Jurkat, Clone E6-1 (cell line): ENCODE measurements at regions not wholly inside any gene's neighbourhood (a gene's known extent, or its start where the extent isn't known, plus 50 kb on each side); places are given as distances from the start of the nearest gene placed in this dataset.
"Not testable (repeated sequence)": the region's sequence is repeated elsewhere in the genome, so short reads cannot be mapped to it uniquely, and the experiment has no call there.

ENCODE experiments used
- DNase-seq: peaks from one replicate; pipeline ENCODE4 v3.0.0-alpha.2; 2011; ENCODE audit warnings: low read depth, low spot score
- H3K4me3 ChIP-seq: 2 replicates; pipeline ENCODE4 v1.5.1; 2011; ENCODE audit warnings: mild to moderate bottlenecking, low read length, control low read depth, moderate library complexity

DNA sequence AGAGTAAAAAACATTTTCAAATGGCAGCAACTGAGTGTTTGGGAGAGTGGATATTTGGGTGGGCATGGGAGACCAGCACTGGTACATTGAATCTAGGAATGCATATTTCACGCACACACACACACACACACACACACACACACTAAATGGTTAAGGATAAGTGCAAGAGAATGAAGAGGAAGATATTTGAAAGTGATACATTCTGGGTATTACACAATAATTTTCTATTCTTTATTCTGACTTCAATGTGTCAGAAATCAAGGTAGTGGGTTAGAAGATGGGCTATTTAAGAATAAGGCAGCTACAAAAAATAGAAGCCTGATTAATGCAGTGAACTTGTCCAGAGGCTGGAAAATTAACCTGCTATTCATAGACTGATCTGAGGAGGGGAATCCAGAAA, 577.0 kb downstream of the TMEM182 start:
- H3K4me3 ChIP-seq: no peak overlapping the region
- no peak for DNase-seq

GRCh38 chr2:103346780-103347179, 584.9 kb downstream of the TMEM182 start:
- no peak for DNase-seq
- no peak overlapping the region for H3K4me3 ChIP-seq

- DNase-seq: no peak
These were observed 591.9 kb downstream of the TMEM182 start for GRCh38 chr2:103353774-103354173.

GRCh38 chr2:103355287-103355686, 593.5 kb downstream of the TMEM182 start:
- no peak for DNase-seq

More at GRCh38 chr2:103353774-103354173, 591.9 kb downstream of the TMEM182 start:
- H3K4me3 ChIP-seq: no peak overlapping the region

GRCh38 chr2:103361712-103362111, 599.9 kb downstream of the TMEM182 start:
- DNase-seq: no peak
- no peak overlapping the region for H3K4me3 ChIP-seq

More at GRCh38 chr2:103355287-103355686, 593.5 kb downstream of the TMEM182 start:
- H3K4me3 ChIP-seq: no peak overlapping the region

DNA sequence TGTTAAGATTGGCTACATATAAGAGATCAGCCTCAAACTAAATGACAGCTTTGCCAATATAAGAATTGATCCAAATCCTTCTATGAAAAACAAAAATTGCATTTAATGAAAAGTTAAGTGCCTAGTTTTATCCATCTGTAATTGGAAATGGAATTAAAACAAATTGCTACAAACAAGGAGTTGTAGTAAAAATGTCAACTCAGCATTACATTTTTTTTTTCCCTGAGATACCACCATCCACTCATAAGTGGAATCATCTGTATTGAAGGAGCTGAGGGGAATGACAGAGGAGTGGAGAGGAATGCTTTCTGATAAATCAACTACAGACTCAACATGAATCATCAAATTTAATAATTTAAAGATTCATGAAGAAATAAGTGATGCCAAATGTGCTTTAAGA, 601.8 kb downstream of the TMEM182 start:
- DNase-seq: no peak
- no peak overlapping the region for H3K4me3 ChIP-seq

- no peak for DNase-seq
- H3K4me3 ChIP-seq: no peak overlapping the region
These were observed 602.3 kb downstream of the TMEM182 start for GRCh38 chr2:103364177-103364576.

GRCh38 chr2:103365071-103365470, 603.2 kb downstream of the TMEM182 start:
- DNase-seq: no peak

DNA sequence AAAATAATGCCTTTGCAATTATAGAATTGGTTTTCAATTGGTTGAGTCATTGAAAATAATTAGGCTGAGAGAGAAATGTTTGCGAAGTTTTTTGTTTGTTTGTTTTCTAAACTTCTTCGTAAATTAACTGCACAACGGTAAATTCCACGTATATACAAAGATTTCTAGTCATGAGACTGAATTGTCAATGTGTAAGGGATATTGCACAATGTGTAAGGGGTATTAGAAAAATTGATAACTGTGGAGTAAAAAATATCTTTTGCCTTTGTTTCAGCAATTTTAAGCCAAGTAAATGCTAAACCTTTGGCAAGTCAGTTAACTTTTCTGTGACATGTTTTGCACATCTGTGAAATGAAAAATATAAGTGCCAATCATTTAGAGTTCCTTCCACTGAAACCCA, 606.0 kb downstream of the TMEM182 start:
- DNase-seq: no peak

More at GRCh38 chr2:103365071-103365470, 603.2 kb downstream of the TMEM182 start:
- H3K4me3 ChIP-seq: no peak overlapping the region

GRCh38 chr2:103383541-103383940, 621.7 kb downstream of the TMEM182 start:
- DNase-seq: no peak
- no peak overlapping the region for H3K4me3 ChIP-seq

More for the DNA sequence above, 606.0 kb downstream of the TMEM182 start:
- no peak overlapping the region for H3K4me3 ChIP-seq

GRCh38 chr2:103386872-103387271, 625.0 kb downstream of the TMEM182 start:
- DNase-seq: no peak
- no peak overlapping the region for H3K4me3 ChIP-seq

DNA sequence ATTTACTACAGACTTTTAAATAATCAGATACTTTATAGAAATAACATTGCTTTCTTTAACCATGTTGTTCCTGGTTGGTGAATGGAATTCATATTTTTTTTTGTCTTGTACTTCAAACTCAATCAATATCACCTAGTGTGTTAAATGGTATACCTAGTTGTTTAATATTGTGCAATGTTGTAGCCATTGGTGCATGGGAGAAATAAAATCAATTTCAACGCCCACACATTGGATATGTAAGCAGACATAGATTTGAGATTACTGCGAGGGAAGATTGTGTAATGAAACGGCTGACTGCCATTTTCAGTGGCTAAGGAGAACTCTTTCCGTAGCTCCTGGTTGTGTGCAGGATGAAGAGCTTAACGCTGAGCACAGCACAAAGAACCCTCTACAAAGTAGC, 626.1 kb downstream of the TMEM182 start:
- no peak for DNase-seq
- no peak overlapping the region for H3K4me3 ChIP-seq

DNA sequence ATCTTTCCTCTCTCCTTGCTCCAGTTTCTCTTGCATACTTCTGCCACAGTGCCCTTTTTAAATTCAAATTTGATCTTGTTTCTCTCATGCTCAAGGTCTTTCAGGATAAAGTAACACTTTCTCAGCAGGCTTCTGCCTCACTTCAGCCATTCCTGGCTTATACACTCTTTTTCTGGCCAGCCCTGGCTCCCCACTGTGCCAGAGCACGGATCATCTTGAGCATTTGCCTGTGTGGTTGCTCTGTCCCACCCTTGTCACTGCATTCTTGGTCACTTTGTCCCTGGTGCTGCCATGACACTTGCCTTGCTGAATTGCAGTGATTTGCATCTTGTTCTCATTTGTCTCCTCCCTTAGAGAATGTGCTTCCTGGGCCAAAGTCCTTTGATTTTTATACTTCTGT, 634.3 kb downstream of the TMEM182 start:
- no peak for DNase-seq
- no peak overlapping the region for H3K4me3 ChIP-seq

DNA sequence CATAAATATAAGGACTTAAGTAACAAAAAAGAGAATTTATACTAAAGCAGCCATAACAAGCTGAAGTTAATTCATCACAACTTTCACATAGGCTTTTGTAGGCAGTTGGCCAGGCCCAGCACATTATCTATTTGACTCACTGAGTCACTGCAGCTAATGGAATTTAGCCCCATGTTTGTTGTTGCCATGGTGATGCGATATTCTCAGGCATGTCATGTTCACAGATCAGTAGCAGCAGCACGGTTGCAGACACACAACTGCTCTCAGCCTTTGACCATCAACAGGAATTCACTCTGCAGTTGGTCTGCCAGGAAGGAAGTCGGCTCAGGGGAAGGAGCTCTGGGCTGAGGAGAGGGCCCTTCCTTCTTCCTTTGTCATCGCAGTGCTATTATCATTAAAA, 639.8 kb downstream of the TMEM182 start:
- DNase-seq: no peak
- no peak overlapping the region for H3K4me3 ChIP-seq

DNA sequence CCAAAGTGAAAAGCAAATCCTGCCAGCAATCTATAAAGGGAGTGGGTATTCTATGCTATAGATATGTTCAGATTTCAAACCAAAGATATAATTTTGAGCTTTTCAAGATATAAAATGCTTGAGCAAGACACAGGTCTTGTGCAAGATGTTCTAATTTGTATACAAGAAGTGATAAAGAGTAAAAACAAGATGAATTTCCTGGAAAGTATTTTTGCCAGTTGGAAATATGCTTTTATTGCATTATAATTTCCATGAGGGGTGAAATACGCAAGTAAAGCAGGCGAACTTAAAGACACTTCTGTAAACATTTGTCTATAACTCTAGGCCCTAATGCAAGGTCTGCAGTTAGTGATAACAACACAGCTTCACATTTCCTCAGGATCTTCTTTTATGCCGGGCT, 640.5 kb downstream of the TMEM182 start:
- no peak overlapping the region for H3K4me3 ChIP-seq
- DNase-seq: no peak

DNA sequence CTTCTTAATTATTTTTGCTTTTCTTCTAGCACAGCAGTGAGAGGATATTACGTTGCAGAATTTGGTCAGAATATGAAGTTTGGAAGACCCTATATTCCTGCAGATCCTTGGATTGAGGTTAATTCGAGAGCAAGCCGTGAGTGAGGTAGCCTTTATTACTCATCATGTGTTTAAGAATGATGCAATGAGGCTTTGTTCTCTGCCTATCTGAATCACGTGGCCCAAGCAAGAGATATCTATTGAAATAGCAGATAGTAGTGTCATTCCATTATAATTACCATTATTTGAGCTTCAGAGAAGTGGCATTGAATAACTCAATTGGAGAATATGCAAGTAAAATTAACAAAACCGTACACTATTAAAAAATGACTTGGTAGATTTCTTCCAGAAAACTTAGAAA, 641.1 kb downstream of the TMEM182 start:
- no peak for DNase-seq
- H3K4me3 ChIP-seq: no peak overlapping the region

GRCh38 chr2:103403388-103403787, 641.6 kb downstream of the TMEM182 start:
- DNase-seq: not testable (repeated sequence)

DNA sequence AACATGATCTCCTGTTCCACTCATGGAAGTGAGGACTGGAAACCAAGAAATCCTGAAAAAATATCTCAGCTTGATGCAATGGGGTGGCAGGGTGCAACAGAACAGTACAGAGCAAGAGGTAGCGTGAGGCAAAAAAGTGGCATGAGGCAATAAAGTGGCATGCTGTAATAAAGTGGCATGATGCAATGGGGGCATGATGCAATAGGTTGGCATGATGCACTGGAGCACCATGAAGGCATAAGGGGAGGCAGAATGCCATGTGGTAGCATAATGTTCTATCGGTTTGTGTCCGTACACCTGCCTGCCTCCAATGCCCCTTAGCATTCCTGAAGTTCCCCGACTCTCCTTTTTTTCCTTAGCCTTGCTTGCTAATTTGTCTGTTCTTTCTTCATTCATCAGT, 648.4 kb downstream of the TMEM182 start:
- no peak for DNase-seq
- no peak overlapping the region for H3K4me3 ChIP-seq

More at GRCh38 chr2:103403388-103403787, 641.6 kb downstream of the TMEM182 start:
- not testable (repeated sequence) for H3K4me3 ChIP-seq

- H3K4me3 ChIP-seq: no peak overlapping the region
- DNase-seq: no peak
These were observed 657.7 kb downstream of the TMEM182 start for GRCh38 chr2:103419506-103419905.

GRCh38 chr2:103423100-103423499, 661.3 kb downstream of the TMEM182 start:
- H3K4me3 ChIP-seq: no peak overlapping the region
- DNase-seq: no peak

- no peak overlapping the region for H3K4me3 ChIP-seq
- no peak for DNase-seq
These were observed 665.7 kb downstream of the TMEM182 start for GRCh38 chr2:103427567-103427966.

DNA sequence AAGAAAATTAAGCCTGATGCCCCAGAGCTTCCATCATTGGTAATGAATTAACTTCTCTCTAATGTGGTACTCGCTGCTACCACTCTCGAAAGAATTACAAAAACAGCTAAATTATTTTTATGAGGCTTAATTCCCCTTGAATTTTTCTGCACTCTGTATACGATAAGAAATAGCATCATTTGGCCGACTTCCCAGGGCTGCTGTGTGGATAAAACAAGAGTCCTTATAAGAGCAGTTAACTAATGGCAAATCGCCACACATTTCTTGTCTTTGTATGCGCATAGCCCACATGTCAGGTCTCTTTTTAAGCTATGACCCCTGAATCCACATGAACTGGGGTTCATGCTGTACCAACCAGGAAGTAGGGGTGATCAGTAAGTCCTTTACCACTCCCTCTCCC, 668.4 kb downstream of the TMEM182 start:
- no peak overlapping the region for H3K4me3 ChIP-seq
- DNase-seq: no peak
